SIG-M5 treated with dmso at 0.1 percent for 504 hours (cell line): ENCODE measurements at regions not wholly inside any gene's neighbourhood (a gene's known extent, or its start where the extent isn't known, plus 50 kb on each side); places are given as distances from the start of the nearest gene placed in this dataset.
"Not testable (repeated sequence)": the region's sequence is repeated elsewhere in the genome, so short reads cannot be mapped to it uniquely, and the experiment has no call there.

ENCODE experiments used
- DNase-seq: peaks from one replicate; lab custom pipeline; 2025; ENCODE audit not compliant: unreplicated experiment; lab: John Stamatoyannopoulos, UW

GRCh38 chr10:65377687-65378086 is 1548.1 kb upstream of the LRRTM3 start:
- no peak for DNase-seq

- no peak for DNase-seq
Observed at GRCh38 chr10:65394502-65395297, 1531.1 kb upstream of the LRRTM3 start.

- no peak for DNase-seq
Observed at GRCh38 chr10:65395631-65396030, 1530.2 kb upstream of the LRRTM3 start.

- DNase-seq: no peak
Observed at GRCh38 chr10:65396997-65397396, 1528.8 kb upstream of the LRRTM3 start.

- DNase-seq: no peak
Observed at GRCh38 chr10:65408401-65408800, 1517.4 kb upstream of the LRRTM3 start.

- no peak for DNase-seq
Observed at GRCh38 chr10:65413001-65413400, 1512.8 kb upstream of the LRRTM3 start.

GRCh38 chr10:65415318-65415717 is 1510.5 kb upstream of the LRRTM3 start:
- DNase-seq: no peak

- no peak for DNase-seq
Observed at GRCh38 chr10:65416094-65416493, 1509.7 kb upstream of the LRRTM3 start.

- DNase-seq: no peak
Observed at GRCh38 chr10:65419629-65420028, 1506.2 kb upstream of the LRRTM3 start.

GRCh38 chr10:65423043-65423442 is 1502.8 kb upstream of the LRRTM3 start:
- no peak for DNase-seq

GRCh38 chr10:65429381-65429780 is 1496.5 kb upstream of the LRRTM3 start:
- not testable (repeated sequence) for DNase-seq

GRCh38 chr10:65430979-65431378 is 1494.9 kb upstream of the LRRTM3 start:
- no peak for DNase-seq

GRCh38 chr10:65470986-65471385 is 1454.8 kb upstream of the LRRTM3 start:
- no peak for DNase-seq

GRCh38 chr10:65482848-65483247 is 1443.0 kb upstream of the LRRTM3 start:
- no peak for DNase-seq

- DNase-seq: no peak
Observed at GRCh38 chr10:65491799-65492198, 1434.0 kb upstream of the LRRTM3 start.

GRCh38 chr10:65496541-65496940 is 1429.3 kb upstream of the LRRTM3 start:
- no peak for DNase-seq

- DNase-seq: no peak
Observed at GRCh38 chr10:65497837-65498236, 1428.0 kb upstream of the LRRTM3 start.

- no peak for DNase-seq
Observed at GRCh38 chr10:65500716-65501115, 1425.1 kb upstream of the LRRTM3 start.

- DNase-seq: no peak
Observed at GRCh38 chr10:65501259-65501658, 1424.6 kb upstream of the LRRTM3 start.

- no peak for DNase-seq
Observed at GRCh38 chr10:65518379-65518778, 1407.5 kb upstream of the LRRTM3 start.

GRCh38 chr10:65528986-65529385 is 1396.8 kb upstream of the LRRTM3 start:
- DNase-seq: no peak

GRCh38 chr10:65531545-65531944 is 1394.3 kb upstream of the LRRTM3 start:
- no peak for DNase-seq

- DNase-seq: no peak
Observed at GRCh38 chr10:65534771-65535170, 1391.1 kb upstream of the LRRTM3 start.
